ENCODE measurements at regions not wholly inside any gene's neighbourhood (a gene's known extent, or its start where the extent isn't known, plus 50 kb on each side); places are given as distances from the start of the nearest gene placed in this dataset.

- TF ChIP-seq EZH2phosphoT487 (conservative IDR thresholded peaks at IDR 0.05; ENCODE audit: low read length) (no peak), CTCF (IDR thresholded peaks at IDR 0.05; ENCODE audit: insufficient read depth, low read length, poor library complexity, severe bottlenecking) (no peak)
- Histone ChIP-seq H3K9ac (ENCODE audit: low read length) (no peak overlapping the region), H3K79me2 (ENCODE audit: insufficient read depth, low read length) (no peaks in the 10 kb centered on the region), H3F3A (ENCODE audit: insufficient read depth) (no peaks in the 10 kb centered on the region), H2AFZ (ENCODE audit: low read depth, low read length, severe bottlenecking) (no peak overlapping the region), H3K36me3 (ENCODE audit: low read length) (no peaks in the 10 kb centered on the region), H3K4me3 (ENCODE audit: insufficient read depth, low read length, poor library complexity, severe bottlenecking) (no peak overlapping the region), H3K4me2 (ENCODE audit: low read depth, low read length, poor library complexity, severe bottlenecking) (no peak overlapping the region), H3K9me2 (replicated peaks; ENCODE audit: insufficient read depth, low read length) (no peaks in the 10 kb centered on the region), H3K27me3 (ENCODE audit: low read length) (no peaks in the 10 kb centered on the region), H3K9me3 (ENCODE audit: insufficient read depth, low read length) (no peaks in the 10 kb centered on the region), H4K20me1 (ENCODE audit: low read depth, low read length) (no peaks in the 10 kb centered on the region), H3K27ac (ENCODE audit: low read depth, low read length) (no peak overlapping the region)
Measured at GRCh38 chr2:128533101-128533500, 214.4 kb upstream of the HS6ST1 start.

DNA sequence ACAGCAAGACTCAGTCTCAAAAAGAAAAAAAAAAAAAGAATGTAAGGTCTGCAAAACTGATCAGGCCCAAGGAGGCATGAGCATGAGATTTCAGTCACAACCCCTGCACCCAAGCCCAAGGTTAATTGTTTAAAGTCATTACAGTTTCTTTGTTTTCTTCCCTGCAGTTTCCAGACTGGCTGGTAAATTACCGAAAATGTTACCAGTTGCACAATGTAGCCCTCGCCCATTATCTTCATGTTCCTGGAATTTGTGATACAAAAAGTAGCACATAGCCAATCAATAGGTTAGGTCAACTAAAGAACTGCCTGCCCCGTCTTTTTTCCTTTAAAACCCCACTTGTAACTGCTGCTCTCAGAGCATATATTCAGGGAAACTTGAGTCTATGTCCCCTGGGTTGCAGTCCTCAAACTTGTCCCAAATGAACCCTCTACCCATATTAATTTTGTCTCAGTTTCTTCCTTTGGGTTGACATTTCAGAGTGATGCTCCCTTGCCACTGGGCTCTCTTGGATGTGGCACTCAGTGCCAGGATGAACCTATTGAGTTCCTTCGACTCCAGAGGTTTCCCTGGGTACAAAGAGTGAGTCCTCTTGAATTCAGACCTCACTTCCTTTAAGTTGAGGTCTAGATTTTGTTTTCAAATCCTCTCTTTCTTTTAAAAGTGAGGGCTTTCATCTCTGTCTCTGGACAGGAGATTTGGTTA, 216.2 kb upstream of the HS6ST1 start:
- Histone ChIP-seq H3K79me2 (ENCODE audit: insufficient read depth, low read length) (no peaks in the 10 kb centered on the region), H3K9me2 (replicated peaks; ENCODE audit: insufficient read depth, low read length) (no peaks in the 10 kb centered on the region), H4K20me1 (ENCODE audit: low read depth, low read length) (no peaks in the 10 kb centered on the region), H3K27me3 (ENCODE audit: low read length) (no peaks in the 10 kb centered on the region), H3K4me3 (ENCODE audit: insufficient read depth, low read length, poor library complexity, severe bottlenecking) (no peak overlapping the region), H3K9me3 (ENCODE audit: insufficient read depth, low read length) (no peaks in the 10 kb centered on the region), H2AFZ (ENCODE audit: low read depth, low read length, severe bottlenecking) (no peak overlapping the region), H3K4me2 (ENCODE audit: low read depth, low read length, poor library complexity, severe bottlenecking) (no peak overlapping the region), H3F3A (ENCODE audit: insufficient read depth) (no peaks in the 10 kb centered on the region), H3K27ac (ENCODE audit: low read depth, low read length) (no peak overlapping the region), H3K9ac (ENCODE audit: low read length) (no peak overlapping the region), H3K36me3 (ENCODE audit: low read length) (no peaks in the 10 kb centered on the region)
- no peak for TF ChIP-seq CTCF (IDR thresholded peaks at IDR 0.05; ENCODE audit: insufficient read depth, low read length, poor library complexity, severe bottlenecking)
- TF ChIP-seq EZH2phosphoT487 (conservative IDR thresholded peaks at IDR 0.05; ENCODE audit: low read length), result no peak

DNA sequence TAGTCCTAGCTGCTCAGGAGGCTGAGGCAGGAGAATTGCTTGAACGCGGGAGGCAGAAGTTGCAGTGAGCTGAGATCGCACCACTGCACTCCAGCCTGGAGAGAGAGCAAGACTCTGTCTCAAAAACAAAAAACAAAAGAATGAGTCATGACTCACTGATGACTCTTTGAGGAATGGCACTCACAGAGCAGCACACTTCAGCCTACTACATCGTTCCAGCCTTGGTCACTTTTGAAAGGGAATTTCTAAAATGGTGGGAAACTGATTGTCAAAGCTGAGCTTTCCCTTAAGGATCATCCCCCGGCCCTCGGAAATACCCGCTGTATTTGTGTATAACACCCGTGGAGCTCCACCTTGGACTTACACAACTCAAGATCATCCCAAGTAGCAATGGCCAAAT, 217.3 kb upstream of the HS6ST1 start:
- H3K9ac ChIP-seq (ENCODE audit: low read length), result no peak overlapping the region
- no peaks in the 10 kb centered on the region for H3F3A ChIP-seq (ENCODE audit: insufficient read depth)
- H3K4me2 ChIP-seq (ENCODE audit: low read depth, low read length, poor library complexity, severe bottlenecking), result no peak overlapping the region
- no peaks in the 10 kb centered on the region for H3K9me2 ChIP-seq (replicated peaks; ENCODE audit: insufficient read depth, low read length)
- H3K36me3 ChIP-seq (ENCODE audit: low read length), result no peaks in the 10 kb centered on the region
- H3K9me3 ChIP-seq (ENCODE audit: insufficient read depth, low read length), result no peaks in the 10 kb centered on the region
- H2AFZ ChIP-seq (ENCODE audit: low read depth, low read length, severe bottlenecking), result no peak overlapping the region
- TF ChIP-seq CTCF (IDR thresholded peaks at IDR 0.05; ENCODE audit: insufficient read depth, low read length, poor library complexity, severe bottlenecking) (no peak), EZH2phosphoT487 (conservative IDR thresholded peaks at IDR 0.05; ENCODE audit: low read length) (no peak)
- no peak overlapping the region for H3K27ac ChIP-seq (ENCODE audit: low read depth, low read length)
- no peak overlapping the region for H3K4me3 ChIP-seq (ENCODE audit: insufficient read depth, low read length, poor library complexity, severe bottlenecking)
- no peaks in the 10 kb centered on the region for H4K20me1 ChIP-seq (ENCODE audit: low read depth, low read length)
- H3K27me3 ChIP-seq (ENCODE audit: low read length), result no peaks in the 10 kb centered on the region
- H3K79me2 ChIP-seq (ENCODE audit: insufficient read depth, low read length), result no peaks in the 10 kb centered on the region
